ENCODE measurements at regions not wholly inside any gene's neighbourhood (a gene's known extent, or its start where the extent isn't known, plus 50 kb on each side); places are given as distances from the start of the nearest gene placed in this dataset.
"Not testable (repeated sequence)": the region's sequence is repeated elsewhere in the genome, so short reads cannot be mapped to it uniquely, and the experiment has no call there.

DNA sequence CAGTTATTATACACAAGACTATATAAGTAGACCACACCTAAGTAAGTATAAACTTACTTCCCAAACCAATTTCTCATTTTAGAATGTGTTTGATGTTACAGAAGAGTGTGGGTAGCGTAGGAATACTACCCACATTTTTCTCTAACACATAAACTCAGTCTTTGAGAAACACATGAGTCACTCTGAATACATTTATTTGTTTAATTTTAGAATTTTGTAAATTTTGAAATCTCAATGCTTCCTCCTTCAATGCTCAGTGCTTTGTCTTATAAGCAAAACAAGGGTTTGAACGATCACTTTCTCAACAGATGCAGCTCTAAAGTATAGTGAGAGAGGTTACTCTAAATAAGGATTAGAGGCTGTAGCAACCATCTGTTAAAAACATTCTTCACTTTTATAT is 700.8 kb downstream of the SI start:
- DNase-seq (ENCODE audit: low read depth in 2 of 2), result no peak

- DNase-seq (ENCODE audit: low read depth in 2 of 2), result no peak
Observed at GRCh38 chr3:164375995-164376394, 702.3 kb downstream of the SI start.

DNA sequence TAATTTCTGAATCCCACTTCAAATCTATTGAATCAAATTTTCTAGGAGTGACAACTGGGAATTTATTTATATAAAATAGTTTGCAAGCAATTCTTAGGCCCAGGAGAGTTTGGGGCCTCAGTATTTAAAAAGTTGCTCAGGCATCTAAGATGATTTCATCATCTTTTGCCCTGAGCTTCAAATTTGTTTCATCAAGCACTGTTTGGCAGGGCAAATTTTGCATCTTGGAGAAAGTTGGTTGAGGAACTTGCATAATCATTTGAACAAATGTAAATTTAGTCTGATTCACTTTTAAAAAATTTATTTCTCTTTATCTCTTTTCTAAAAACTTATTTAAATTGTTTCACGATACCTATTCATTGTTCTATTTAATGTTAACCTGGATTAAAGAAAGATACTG is 702.8 kb downstream of the SI start:
- no peak for DNase-seq (ENCODE audit: low read depth in 2 of 2)

DNA sequence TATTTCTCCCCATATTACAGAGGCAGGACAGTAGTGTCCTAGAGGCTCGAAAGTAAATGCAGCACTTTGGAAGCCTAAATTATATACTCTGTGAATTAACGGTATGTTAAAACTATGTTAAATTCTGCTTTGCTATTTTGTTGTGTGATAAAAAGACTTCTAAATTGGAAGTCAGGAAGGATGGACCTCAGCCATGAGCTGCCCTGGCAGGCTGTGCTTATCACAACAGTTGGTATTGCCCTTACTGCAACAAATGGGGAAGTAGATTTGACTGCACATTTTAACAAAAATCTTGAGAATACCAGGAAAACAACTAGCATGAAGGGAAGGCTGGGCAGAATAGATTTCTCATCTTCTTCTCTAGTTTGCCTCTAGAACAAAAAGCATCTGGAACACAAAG is 706.6 kb downstream of the SI start:
- DNase-seq (ENCODE audit: low read depth in 2 of 2), result no peak

- DNase-seq (ENCODE audit: low read depth in 2 of 2), result no peak
Observed at GRCh38 chr3:164370970-164371369, 707.3 kb downstream of the SI start.

DNA sequence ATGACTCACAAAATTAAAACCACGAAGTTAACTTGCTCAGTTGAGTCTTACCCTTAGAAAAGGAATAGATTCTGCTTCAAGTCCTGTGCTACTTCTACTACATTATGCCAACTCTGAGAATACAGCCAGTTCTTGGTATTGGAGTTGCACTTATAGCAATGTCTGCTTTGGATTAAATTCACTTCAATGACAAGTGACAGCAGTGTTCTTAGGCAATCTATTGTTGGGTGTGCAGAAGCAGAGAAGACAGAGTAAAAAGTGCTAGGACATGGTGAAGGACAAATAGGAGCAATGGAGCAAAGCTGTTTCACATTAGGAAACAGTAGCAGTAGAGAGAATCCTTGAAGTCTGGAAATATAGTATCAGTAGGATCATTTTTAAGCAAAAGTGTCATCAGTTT is 713.1 kb downstream of the SI start:
- no peak for DNase-seq (ENCODE audit: low read depth in 2 of 2)

DNA sequence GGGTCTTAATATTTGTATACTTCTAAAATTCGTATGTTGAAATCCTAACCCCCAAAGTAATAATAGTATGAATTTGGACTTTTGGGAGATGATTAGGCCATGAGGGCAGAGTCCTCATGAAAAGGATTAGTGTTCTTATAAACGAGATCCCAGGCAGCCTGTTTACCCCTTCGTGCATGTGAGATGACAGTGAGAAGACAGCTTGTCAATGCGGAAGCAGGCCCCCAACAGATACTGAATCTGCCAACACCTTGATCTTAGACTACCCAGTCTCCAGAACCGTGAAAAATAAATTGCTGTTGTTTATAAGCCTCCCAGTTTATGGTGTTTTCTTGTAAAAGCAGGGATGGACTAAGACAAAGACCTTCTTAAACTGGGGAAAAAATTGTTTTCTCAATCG is 714.2 kb downstream of the SI start:
- no peak for DNase-seq (ENCODE audit: low read depth in 2 of 2)

DNA sequence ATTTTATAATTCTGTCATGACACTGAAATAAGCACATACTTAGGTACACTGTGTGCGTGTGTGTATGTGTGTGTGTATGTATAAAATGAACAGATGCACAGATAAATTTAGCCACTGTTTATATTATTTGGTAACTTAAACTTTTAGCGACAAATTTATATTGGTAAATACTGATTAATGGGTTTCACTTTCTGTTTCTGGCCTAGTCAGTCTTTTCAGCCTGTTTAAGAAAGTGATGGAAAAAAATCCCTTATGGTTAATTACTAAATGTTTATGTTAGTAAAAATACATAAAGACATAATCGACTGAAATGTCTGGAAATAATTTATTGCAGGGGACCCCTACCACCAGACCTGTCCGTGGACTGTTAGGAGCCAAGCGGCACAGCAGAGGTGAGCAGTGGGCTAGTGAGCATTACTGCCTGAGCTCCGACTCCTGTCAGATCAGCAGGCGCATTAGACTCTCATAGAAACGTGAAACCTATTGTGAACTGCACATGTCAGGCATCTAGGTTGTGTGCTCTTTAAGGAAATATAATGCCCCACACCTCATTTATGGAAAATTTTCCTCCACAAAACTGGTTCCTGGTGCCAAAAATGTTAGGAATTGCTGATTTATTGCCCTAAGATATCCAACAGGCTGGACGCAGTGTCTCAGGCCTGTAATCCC is 717.4 kb downstream of the SI start:
- no peak for DNase-seq (ENCODE audit: low read depth in 2 of 2)

- DNase-seq (ENCODE audit: low read depth in 2 of 2), result no peak
Observed at GRCh38 chr3:164360078-164360578, 718.2 kb downstream of the SI start.

- no peak for DNase-seq (ENCODE audit: low read depth in 2 of 2)
Observed at GRCh38 chr3:164352991-164353390, 725.3 kb downstream of the SI start.

- DNase-seq (ENCODE audit: low read depth in 2 of 2), result no peak
Observed at GRCh38 chr3:164351131-164351530, 727.2 kb downstream of the SI start.

GRCh38 chr3:164342206-164342605 is 736.1 kb downstream of the SI start:
- not testable (repeated sequence) for DNase-seq (ENCODE audit: low read depth in 2 of 2)

DNA sequence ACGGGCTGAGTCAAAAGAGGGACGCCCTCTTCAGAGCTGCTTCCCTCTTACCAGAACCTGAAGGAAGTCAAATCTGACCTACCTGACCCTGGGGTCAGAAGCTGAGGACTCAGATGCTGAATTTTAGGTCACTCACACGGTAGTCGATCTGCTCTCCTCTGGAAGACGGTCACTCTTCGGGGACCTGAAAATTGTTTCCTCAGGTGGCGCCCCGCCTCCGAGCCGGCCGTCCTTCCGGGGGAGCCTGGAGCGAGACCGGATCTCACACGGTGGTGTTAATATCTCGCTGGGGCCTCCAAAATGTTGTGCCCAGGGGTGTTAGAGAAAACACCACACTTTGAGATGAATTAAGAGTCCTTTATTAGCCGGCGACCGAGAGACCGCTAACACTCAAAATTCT is 737.2 kb downstream of the SI start:
- DNase-seq (ENCODE audit: low read depth in 2 of 2), result no peak

DNA sequence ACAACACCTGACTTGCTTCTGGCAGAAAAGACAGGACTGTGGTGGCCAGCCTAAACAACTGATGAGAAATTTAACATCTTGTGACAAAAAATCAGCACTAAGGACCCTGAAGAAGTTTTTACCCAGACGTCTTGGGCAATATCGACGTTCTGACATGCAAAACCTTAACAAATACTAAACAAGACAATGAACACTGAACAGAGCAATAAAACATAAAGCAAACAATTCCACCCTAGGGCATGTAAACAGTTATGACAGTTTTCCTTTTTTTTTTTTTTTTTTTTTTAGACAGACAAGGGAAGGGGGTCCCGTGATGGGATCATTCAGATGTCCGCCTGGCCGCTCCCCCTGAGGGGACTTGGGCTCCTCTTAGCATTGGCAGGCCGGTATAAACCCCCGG is 738.0 kb downstream of the SI start:
- DNase-seq (ENCODE audit: low read depth in 2 of 2), result no peak

GRCh38 chr3:164332831-164333802 is 745.2 kb downstream of the SI start:
- DNase-seq (ENCODE audit: low read depth in 2 of 2), result no peak

- no peak for DNase-seq (ENCODE audit: low read depth in 2 of 2)
Observed at GRCh38 chr3:164326714-164327113, 751.6 kb downstream of the SI start.

DNA sequence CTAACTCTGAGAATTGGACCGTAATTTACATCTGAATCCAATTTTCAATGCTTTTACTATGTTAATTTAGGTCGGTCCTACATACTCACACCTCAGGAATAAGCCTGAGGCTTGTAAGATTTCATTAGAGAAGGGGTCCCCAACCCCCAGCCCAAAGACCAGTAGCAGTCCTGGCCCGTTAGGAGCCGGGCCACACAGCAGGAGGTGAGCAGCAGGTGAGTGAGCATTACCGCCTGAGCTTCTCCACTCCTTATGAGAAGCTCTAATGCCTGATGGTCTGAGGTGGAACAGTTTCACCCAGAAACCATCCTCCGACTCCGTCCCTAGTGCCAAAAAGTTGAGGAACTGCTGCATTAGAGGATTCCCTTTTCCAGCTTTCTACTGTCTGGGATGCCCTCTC is 757.3 kb downstream of the SI start:
- no peak for DNase-seq (ENCODE audit: low read depth in 2 of 2)

GRCh38 chr3:164306042-164306441 is 772.3 kb downstream of the SI start:
- DNase-seq (ENCODE audit: low read depth in 2 of 2), result no peak

GRCh38 chr3:164303894-164304293 is 774.4 kb downstream of the SI start:
- no peak for DNase-seq (ENCODE audit: low read depth in 2 of 2)

DNA sequence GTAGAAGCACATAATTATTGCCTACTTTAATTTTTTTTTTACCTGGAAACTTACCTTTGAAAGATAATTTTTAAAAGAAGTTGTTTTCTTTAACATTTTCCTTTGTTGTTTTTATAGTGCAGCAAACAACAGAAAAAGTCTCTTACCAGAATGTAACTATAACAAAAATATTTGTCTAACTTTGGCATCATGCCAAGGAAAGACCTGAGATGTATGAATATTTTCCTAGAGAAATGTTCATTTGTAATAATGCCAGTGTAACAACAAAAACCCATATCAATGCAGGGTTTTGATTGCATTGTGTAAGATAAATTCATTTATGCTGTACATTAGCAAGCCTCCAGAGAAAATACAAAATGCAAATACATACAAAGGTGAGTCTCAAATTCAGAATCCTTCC is 775.7 kb downstream of the SI start:
- DNase-seq (ENCODE audit: low read depth in 2 of 2), result no peak

DNA sequence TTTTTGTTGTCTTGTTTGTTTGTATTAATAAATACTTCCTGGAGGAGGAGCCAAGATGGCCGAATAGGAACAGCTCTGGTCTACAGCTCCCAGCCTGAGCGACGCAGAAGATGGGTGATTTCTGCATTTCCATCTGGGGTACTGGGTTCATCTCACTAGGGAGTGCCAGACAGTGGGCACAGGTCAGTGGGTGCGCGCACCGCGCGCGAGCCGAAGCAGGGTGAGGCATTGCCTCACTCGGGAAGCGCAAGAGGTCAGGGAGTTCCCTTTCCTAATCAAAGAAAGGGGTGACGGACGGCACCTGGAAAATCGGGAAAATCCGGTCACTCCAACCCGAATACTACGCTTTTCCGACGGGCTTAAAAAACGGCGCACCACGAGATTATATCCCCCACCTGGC is 786.8 kb downstream of the SI start:
- DNase-seq (ENCODE audit: low read depth in 2 of 2), result not testable (repeated sequence)

- no peak for DNase-seq (ENCODE audit: low read depth in 2 of 2)
Observed at GRCh38 chr3:164278550-164278949, 799.7 kb downstream of the SI start.

- no peak for DNase-seq (ENCODE audit: low read depth in 2 of 2)
Observed at GRCh38 chr3:164267053-164267452, 811.2 kb downstream of the SI start.

All from stimulated activated CD4-positive, alpha-beta T cell treated with anti-CD3 and anti-CD28 coated beads, Interleukin-15, amount 100 ng/mL, for 48 hours (primary cell).